ENCODE measurements at regions not wholly inside any gene's neighbourhood (a gene's known extent, or its start where the extent isn't known, plus 50 kb on each side); places are given as distances from the start of the nearest gene placed in this dataset.
"Not testable (repeated sequence)": the region's sequence is repeated elsewhere in the genome, so short reads cannot be mapped to it uniquely, and the experiment has no call there.

GRCh38 chr6:4725136-4725760 lies 51.0 kb upstream of the CDYL start:
- not testable (repeated sequence) for H3K27ac ChIP-seq (ENCODE audit: low read length); H3K36me3 ChIP-seq (ENCODE audit: control insufficient read depth, insufficient read depth, low read length); H3K9me3 ChIP-seq (replicated peaks; ENCODE audit: control insufficient read depth, low read depth, low read length); DNase-seq; H3K27me3 ChIP-seq (ENCODE audit: control insufficient read depth, insufficient read depth, low read length); H3K4me3 ChIP-seq (ENCODE audit: low read length); H3K4me1 ChIP-seq (ENCODE audit: control insufficient read depth, insufficient read depth, low read length)
- 97% methylated on average over 34 of the region's 36 CpGs for WGBS (ENCODE audit: insufficient coverage)

- not testable (repeated sequence) for DNase-seq; H3K27ac ChIP-seq (ENCODE audit: low read length); H3K9me3 ChIP-seq (replicated peaks; ENCODE audit: control insufficient read depth, low read depth, low read length); H3K4me3 ChIP-seq (ENCODE audit: low read length); H3K4me1 ChIP-seq (ENCODE audit: control insufficient read depth, insufficient read depth, low read length); H3K36me3 ChIP-seq (ENCODE audit: control insufficient read depth, insufficient read depth, low read length); H3K27me3 ChIP-seq (ENCODE audit: control insufficient read depth, insufficient read depth, low read length)
- WGBS (ENCODE audit: insufficient coverage): 96% methylated on average over 4 of the region's 7 CpGs
Measured at GRCh38 chr6:4724727-4725126, 51.5 kb upstream of the CDYL start.

- 83% methylated on average over 2 of the region's 6 CpGs for WGBS (ENCODE audit: insufficient coverage)
- DNase-seq: no peak
- Histone ChIP-seq H3K9me3 (replicated peaks; ENCODE audit: control insufficient read depth, low read depth, low read length) (no peaks in the 10 kb centered on the region), H3K36me3 (ENCODE audit: control insufficient read depth, insufficient read depth, low read length) (no peaks in the 10 kb centered on the region), H3K27ac (ENCODE audit: low read length) (no peak overlapping the region), H3K4me1 (ENCODE audit: control insufficient read depth, insufficient read depth, low read length) (no peaks in the 10 kb centered on the region), H3K4me3 (ENCODE audit: low read length) (no peak overlapping the region), H3K27me3 (ENCODE audit: control insufficient read depth, insufficient read depth, low read length) (no peaks in the 10 kb centered on the region)
Measured at GRCh38 chr6:4723383-4723782, 52.8 kb upstream of the CDYL start.

GRCh38 chr6:4721368-4721767 lies 54.8 kb upstream of the CDYL start:
- WGBS (ENCODE audit: insufficient coverage): 100% methylated on average over 1 of the region's 4 CpGs
- not testable (repeated sequence) for H3K27me3 ChIP-seq (ENCODE audit: control insufficient read depth, insufficient read depth, low read length); H3K9me3 ChIP-seq (replicated peaks; ENCODE audit: control insufficient read depth, low read depth, low read length); H3K36me3 ChIP-seq (ENCODE audit: control insufficient read depth, insufficient read depth, low read length); H3K4me1 ChIP-seq (ENCODE audit: control insufficient read depth, insufficient read depth, low read length); H3K4me3 ChIP-seq (ENCODE audit: low read length); H3K27ac ChIP-seq (ENCODE audit: low read length); DNase-seq

GRCh38 chr6:4719491-4719890 lies 56.7 kb upstream of the CDYL start:
- H3K27me3 ChIP-seq (ENCODE audit: control insufficient read depth, insufficient read depth, low read length): no peaks in the 10 kb centered on the region
- no peak for DNase-seq
- H3K4me1 ChIP-seq (ENCODE audit: control insufficient read depth, insufficient read depth, low read length): peaks cover 6% of the 10 kb centered on the region
- no CpG with 5 or more reads among the region's 1 CpG for WGBS (ENCODE audit: insufficient coverage)
- no peak overlapping the region for H3K27ac ChIP-seq (ENCODE audit: low read length)
- no peaks in the 10 kb centered on the region for H3K9me3 ChIP-seq (replicated peaks; ENCODE audit: control insufficient read depth, low read depth, low read length)
- H3K4me3 ChIP-seq (ENCODE audit: low read length): no peak overlapping the region
- H3K36me3 ChIP-seq (ENCODE audit: control insufficient read depth, insufficient read depth, low read length): no peaks in the 10 kb centered on the region

GRCh38 chr6:4717856-4718255 lies 58.3 kb upstream of the CDYL start:
- DNase-seq: no peak
- Histone ChIP-seq H3K9me3 (replicated peaks; ENCODE audit: control insufficient read depth, low read depth, low read length) (no peaks in the 10 kb centered on the region), H3K36me3 (ENCODE audit: control insufficient read depth, insufficient read depth, low read length) (no peaks in the 10 kb centered on the region), H3K4me1 (ENCODE audit: control insufficient read depth, insufficient read depth, low read length) (peaks cover 6% of the 10 kb centered on the region), H3K27me3 (ENCODE audit: control insufficient read depth, insufficient read depth, low read length) (no peaks in the 10 kb centered on the region), H3K27ac (ENCODE audit: low read length) (no peak overlapping the region), H3K4me3 (ENCODE audit: low read length) (no peak overlapping the region)
- no CpG with 5 or more reads among the region's 3 CpGs for WGBS (ENCODE audit: insufficient coverage)

- Histone ChIP-seq H3K4me1 (ENCODE audit: control insufficient read depth, insufficient read depth, low read length) (peaks cover 6% of the 10 kb centered on the region), H3K4me3 (ENCODE audit: low read length) (no peak overlapping the region), H3K36me3 (ENCODE audit: control insufficient read depth, insufficient read depth, low read length) (no peaks in the 10 kb centered on the region), H3K9me3 (replicated peaks; ENCODE audit: control insufficient read depth, low read depth, low read length) (no peaks in the 10 kb centered on the region), H3K27me3 (ENCODE audit: control insufficient read depth, insufficient read depth, low read length) (no peaks in the 10 kb centered on the region), H3K27ac (ENCODE audit: low read length) (no peak overlapping the region)
- 20% methylated on average over 1 of the region's 4 CpGs for WGBS (ENCODE audit: insufficient coverage)
- DNase-seq: peak; percentile 74
Measured at GRCh38 chr6:4717124-4717523, 59.1 kb upstream of the CDYL start.

GRCh38 chr6:4714961-4715501 lies 61.2 kb upstream of the CDYL start:
- no peak overlapping the region for H3K4me3 ChIP-seq (ENCODE audit: low read length)
- 91% methylated on average over 4 of the region's 8 CpGs for WGBS (ENCODE audit: insufficient coverage)
- H3K27ac ChIP-seq (ENCODE audit: low read length): no peak overlapping the region
- no peaks in the 10 kb centered on the region for H3K36me3 ChIP-seq (ENCODE audit: control insufficient read depth, insufficient read depth, low read length)
- no peak for DNase-seq
- no peaks in the 10 kb centered on the region for H3K27me3 ChIP-seq (ENCODE audit: control insufficient read depth, insufficient read depth, low read length)
- no peaks in the 10 kb centered on the region for H3K9me3 ChIP-seq (replicated peaks; ENCODE audit: control insufficient read depth, low read depth, low read length)
- H3K4me1 ChIP-seq (ENCODE audit: control insufficient read depth, insufficient read depth, low read length): peaks cover 6% of the 10 kb centered on the region

GRCh38 chr6:4712291-4712690 lies 63.9 kb upstream of the CDYL start:
- Histone ChIP-seq H3K27ac (ENCODE audit: low read length) (no peak overlapping the region), H3K4me1 (ENCODE audit: control insufficient read depth, insufficient read depth, low read length) (peaks cover 5% of the 10 kb centered on the region), H3K36me3 (ENCODE audit: control insufficient read depth, insufficient read depth, low read length) (no peaks in the 10 kb centered on the region), H3K27me3 (ENCODE audit: control insufficient read depth, insufficient read depth, low read length) (no peaks in the 10 kb centered on the region), H3K9me3 (replicated peaks; ENCODE audit: control insufficient read depth, low read depth, low read length) (peaks cover 9% of the 10 kb centered on the region), H3K4me3 (ENCODE audit: low read length) (no peak overlapping the region)
- 89% methylated on average over 7 of the region's 9 CpGs for WGBS (ENCODE audit: insufficient coverage)
- DNase-seq: no peak

GRCh38 chr6:4707011-4707410 lies 69.2 kb upstream of the CDYL start:
- peaks cover 11% of the 10 kb centered on the region for H3K9me3 ChIP-seq (replicated peaks; ENCODE audit: control insufficient read depth, low read depth, low read length)
- H3K27ac ChIP-seq (ENCODE audit: low read length): no peak overlapping the region
- H3K4me1 ChIP-seq (ENCODE audit: control insufficient read depth, insufficient read depth, low read length): no peaks in the 10 kb centered on the region
- no peaks in the 10 kb centered on the region for H3K36me3 ChIP-seq (ENCODE audit: control insufficient read depth, insufficient read depth, low read length)
- DNase-seq: no peak
- no peaks in the 10 kb centered on the region for H3K27me3 ChIP-seq (ENCODE audit: control insufficient read depth, insufficient read depth, low read length)
- WGBS (ENCODE audit: insufficient coverage): 100% methylated on average over 2 of the region's 3 CpGs
- no peak overlapping the region for H3K4me3 ChIP-seq (ENCODE audit: low read length)

- Histone ChIP-seq H3K9me3 (replicated peaks; ENCODE audit: control insufficient read depth, low read depth, low read length) (peaks cover 11% of the 10 kb centered on the region), H3K27me3 (ENCODE audit: control insufficient read depth, insufficient read depth, low read length) (no peaks in the 10 kb centered on the region), H3K4me3 (ENCODE audit: low read length) (no peak overlapping the region), H3K27ac (ENCODE audit: low read length) (no peak overlapping the region), H3K4me1 (ENCODE audit: control insufficient read depth, insufficient read depth, low read length) (no peaks in the 10 kb centered on the region), H3K36me3 (ENCODE audit: control insufficient read depth, insufficient read depth, low read length) (no peaks in the 10 kb centered on the region)
- WGBS (ENCODE audit: insufficient coverage): 58% methylated on average over 3 of the region's 5 CpGs
- DNase-seq: no peak
Measured at GRCh38 chr6:4705809-4706208, 70.4 kb upstream of the CDYL start.
